ENCODE measurements at regions not wholly inside any gene's neighbourhood (a gene's known extent, or its start where the extent isn't known, plus 50 kb on each side); places are given as distances from the start of the nearest gene placed in this dataset.

DNA sequence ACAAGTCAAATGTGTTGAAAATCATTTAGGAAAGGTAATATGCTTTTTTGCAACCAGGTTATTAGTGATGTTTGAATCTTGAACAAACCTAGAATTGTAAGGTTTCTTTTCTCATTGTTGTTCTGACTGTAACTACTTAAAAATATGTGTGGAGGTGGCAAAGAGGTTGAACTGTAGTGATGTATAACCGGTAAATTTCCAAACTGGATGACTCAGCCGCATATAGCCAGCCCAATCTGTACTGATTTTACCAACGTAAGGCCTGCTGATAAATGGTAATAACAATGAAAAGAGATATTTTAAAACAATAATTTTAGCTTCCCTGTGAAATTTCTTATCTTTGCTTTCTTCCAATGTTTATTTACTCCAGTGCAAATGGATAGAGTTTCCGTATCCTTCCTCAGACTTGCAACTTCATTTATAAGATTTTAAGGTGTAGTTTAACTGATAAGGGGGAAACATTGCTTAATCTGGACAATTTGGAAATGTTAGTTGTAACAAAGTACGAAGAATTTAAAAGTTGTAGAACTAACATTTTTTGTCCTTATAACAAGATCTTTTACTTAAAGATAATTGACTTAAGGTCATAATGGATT lies 1170.4 kb upstream of the ZEB2 start:
- DNase-seq (ENCODE audit: low read depth, low spot score) = no peak
- no peak overlapping the region for H3K4me3 ChIP-seq (ENCODE audit: low read length)

DNA sequence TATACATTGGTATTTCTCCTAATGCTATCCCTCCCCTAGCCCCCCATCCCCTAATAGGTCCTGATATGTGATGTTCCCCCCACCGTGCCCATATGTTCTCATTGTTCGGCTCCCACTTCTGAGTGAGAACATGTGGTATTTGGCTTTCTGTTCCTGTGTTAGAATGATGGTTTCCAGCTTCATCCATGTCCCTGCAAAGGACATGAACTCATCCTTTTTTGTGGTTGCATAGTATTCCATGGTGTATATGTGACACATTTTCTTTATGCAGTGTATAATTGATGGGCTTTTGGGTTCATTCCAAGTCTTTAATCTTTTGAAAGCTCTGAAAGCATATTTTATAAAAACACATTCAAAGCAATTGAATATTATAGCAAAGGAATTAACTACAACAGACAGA lies 1169.4 kb upstream of the ZEB2 start:
- no peak for DNase-seq (ENCODE audit: low read depth, low spot score)
- H3K4me3 ChIP-seq (ENCODE audit: low read length) = no peak overlapping the region

DNA sequence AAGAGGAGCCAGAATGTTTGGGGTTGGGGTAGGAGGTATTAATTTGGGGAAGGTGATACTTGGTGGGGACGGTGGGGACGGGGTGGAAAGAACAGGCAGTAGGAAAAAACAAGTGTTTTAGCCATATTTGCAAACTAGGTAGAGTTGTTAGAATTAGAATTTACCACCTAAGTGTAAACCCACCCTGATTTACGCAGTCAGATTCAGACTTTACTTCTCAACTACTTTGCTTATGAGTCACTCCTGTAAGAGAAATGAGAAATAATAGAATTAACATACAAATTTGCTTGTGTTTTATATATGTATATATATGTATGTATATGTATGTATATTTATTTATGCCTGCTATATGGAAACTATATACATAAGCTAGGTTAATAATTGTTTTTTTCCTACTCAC lies 1168.2 kb upstream of the ZEB2 start:
- no peak for DNase-seq (ENCODE audit: low read depth, low spot score)
- no peak overlapping the region for H3K4me3 ChIP-seq (ENCODE audit: low read length)

DNA sequence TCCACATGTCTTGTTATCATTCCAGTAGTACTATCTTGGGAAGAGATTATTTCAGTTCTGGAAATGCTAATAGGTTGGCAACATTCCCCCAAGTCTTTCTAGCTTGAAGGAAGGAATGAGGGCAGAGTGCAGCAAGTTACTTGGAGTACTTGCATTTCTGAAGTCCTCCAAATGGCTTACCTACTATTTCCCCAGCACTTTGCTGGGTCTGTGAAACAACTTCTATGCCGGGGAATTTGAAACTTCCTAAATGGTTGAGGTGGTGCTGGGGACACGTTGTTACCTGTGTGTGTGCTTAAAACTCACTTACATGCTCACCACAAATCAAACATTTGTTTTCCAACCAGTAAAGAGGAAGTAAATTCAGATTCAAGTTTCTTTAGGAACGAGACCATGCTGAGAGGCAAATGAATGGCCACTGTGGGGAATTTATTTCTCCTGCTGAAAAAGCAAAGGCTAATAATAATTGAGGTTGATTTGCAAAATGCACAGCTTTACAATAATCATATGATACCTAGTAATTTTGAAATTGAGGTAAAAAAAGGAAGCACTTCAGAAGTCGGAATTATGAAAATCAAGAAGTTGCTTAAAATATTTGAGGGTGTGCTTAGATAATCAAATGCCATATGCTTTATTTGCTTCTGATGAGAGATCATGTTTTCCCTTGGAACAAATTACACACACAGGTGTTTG lies 1167.7 kb upstream of the ZEB2 start:
- no peak overlapping the region for H3K4me3 ChIP-seq (ENCODE audit: low read length)

DNA sequence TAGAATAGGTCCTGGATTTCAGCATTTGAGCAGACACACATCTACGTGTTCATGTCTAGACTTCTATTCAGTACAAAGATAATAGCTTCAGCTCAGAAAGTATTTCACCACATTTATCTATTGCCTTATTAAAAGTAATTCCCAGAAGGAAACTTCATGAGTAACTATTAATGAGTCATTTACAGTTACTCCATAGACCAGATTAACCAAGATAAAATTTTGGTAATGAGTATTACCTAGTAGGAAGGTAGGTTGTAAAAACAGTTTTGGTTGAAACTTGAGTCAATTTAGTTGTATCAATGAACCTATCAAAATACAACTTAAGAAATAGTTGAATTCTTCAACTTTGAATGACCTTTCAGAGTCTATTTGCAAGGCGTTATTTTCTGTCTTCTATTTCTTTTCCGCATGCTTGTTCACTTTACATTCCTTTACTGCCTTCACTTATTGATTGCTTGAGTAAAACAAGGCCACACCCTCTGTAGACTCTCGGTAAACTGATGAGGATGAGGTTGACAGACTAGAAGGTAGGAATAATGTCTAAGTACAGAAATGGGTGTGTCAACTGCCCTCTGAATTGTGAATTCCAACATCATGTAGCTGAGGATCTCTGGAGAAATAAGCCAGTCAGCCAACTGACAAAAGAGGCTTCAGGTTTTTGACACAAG lies 1165.6 kb upstream of the ZEB2 start:
- DNase-seq (ENCODE audit: low read depth, low spot score) = no peak
- no peak overlapping the region for H3K4me3 ChIP-seq (ENCODE audit: low read length)

More for the DNA sequence above, 1167.7 kb upstream of the ZEB2 start:
- DNase-seq (ENCODE audit: low read depth, low spot score) = no peak

DNA sequence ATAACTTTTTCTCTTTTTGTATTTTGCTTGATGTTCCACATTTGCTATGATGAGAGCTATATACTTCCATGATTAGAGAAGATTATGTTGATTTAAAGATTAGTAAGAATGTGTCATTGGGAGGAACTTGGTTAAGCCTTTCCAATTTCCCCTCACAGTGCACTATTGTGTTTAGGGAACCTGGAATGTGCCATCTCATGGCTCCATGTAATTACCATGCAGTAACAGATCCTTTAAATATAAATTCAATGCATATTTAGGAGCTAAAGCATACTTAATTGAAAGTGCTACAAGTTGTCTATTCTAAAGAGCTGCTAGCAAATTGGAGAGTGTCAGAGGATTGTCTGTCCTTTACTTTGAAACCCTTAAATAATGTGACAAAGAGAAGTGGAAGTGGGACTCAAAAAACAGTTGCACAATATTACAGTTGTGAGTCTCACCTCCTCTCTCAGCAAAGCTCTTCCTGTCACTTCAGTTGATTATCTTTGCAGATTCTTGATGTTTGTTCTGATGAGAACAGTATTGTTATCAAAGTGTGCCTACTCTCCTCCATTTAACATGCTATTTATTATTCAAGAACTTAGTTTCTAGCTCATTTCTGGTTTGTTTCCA lies 1162.7 kb upstream of the ZEB2 start:
- no peak for DNase-seq (ENCODE audit: low read depth, low spot score)
- no peak overlapping the region for H3K4me3 ChIP-seq (ENCODE audit: low read length)

DNA sequence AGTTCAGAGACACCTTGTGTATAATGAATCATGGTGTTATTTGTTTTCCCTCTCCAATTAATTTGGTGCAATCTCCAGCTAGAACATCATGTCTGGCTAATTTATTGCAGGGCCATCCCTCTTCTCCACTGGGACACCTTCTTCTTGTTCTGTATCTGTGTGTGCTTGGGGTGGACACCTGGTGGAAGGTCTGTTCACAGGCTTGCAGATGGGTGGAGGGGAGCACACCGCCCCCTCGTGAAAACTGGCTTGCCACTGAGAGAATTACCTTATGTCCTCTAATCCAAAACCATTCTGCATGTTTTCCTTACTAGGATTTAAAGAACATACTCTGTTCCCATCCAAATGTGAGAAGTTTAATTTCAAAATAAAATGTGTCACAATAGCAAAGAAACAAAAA lies 1160.4 kb upstream of the ZEB2 start:
- H3K4me3 ChIP-seq (ENCODE audit: low read length) = no peak overlapping the region
- no peak for DNase-seq (ENCODE audit: low read depth, low spot score)

DNA sequence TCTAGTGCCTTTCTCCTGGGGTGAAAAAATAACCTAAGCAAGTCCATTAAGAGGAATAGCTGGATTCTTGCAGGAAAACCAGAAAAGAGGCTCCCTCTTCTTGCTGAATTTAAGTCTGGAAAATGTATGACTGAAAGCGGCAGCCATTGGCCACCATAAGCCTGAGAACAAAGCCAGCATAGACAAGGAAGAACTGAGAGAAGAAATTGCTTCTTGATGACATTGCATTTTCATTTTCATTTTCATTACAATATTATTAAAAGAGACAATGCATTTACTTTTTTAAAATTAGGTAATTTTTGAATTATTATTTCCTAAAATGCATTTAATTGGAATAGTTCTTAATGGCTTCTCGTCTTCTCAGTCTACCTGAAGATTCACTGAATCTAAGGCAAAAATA lies 1157.5 kb upstream of the ZEB2 start:
- DNase-seq (ENCODE audit: low read depth, low spot score) = no peak
- no peak overlapping the region for H3K4me3 ChIP-seq (ENCODE audit: low read length)

DNA sequence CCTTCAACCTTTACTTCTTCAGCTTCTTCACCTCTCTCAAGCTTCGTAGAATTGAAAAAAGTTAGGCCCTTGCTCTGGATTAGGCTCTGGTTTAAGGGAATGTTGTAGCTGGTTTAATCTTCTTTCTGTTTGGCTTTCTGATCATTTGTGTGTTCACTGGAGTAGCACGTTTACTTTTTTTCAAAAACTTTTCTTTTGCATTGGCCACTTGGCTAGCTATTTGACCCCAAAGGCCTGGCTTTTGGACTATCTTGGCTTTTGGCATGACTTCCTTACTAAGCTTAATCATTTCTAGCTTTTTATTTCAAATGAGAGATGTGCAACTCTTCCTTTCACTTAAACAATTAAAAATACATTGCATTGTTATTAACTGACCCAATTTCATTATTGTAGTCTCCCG lies 1154.8 kb upstream of the ZEB2 start:
- no peak for DNase-seq (ENCODE audit: low read depth, low spot score)
- H3K4me3 ChIP-seq (ENCODE audit: low read length) = no peak overlapping the region

DNA sequence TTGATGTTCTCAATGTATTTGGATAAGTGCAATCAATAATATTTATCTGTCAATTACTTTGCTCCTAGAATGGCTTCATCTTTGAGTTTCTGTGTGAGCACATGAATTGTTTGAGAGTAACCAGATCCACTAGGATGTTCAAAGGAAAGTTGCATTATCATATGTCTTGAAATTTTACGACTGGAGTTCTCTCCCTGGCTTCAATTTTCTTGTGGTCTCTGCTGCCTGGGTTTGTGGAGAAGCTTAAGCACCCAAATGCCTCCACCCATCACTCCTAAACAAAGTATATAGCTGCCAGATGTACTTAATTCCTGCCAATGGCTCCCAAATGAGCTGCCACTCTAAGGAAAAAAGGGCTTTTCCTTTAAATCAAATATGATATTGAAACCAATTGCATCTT lies 1149.4 kb upstream of the ZEB2 start:
- H3K4me3 ChIP-seq (ENCODE audit: low read length) = no peak overlapping the region
- no peak for DNase-seq (ENCODE audit: low read depth, low spot score)

DNA sequence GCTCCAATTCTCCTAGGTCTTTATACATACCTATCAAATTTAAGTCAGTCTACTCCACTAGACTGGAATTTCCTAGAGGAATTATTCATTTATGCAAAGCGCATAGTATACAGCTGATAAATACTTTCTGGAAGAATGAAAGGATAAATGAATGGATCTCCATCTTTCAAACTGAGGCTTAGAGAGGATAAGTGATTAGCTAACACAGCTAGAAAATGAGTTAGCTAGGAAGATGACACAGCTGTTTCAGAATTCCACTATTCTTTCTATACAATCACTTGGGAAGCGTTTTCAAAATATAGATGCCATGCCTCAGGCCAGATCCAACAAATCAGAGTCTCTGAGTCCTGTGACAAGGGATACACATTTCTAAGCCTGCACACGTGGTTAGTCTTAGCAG lies 1146.6 kb upstream of the ZEB2 start:
- H3K4me3 ChIP-seq (ENCODE audit: low read length) = no peak overlapping the region

DNA sequence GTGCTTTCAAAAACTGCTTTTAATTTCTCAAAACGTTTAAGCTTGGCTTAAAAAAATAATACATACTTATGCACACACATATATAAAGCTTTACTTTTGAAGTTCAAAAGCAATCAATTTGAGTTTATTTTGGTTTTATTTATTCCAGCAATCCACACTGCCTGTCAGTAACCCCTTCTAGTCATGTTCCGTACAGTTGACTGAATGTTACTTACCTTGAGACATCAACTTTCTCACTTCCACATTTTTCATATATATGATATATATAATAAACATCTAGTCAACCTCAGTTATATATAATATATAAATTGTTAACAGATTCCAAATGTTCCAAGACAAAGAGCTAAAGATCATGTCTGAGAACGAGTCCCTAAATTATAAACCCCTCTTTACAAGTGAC lies 1137.3 kb upstream of the ZEB2 start:
- no peak overlapping the region for H3K4me3 ChIP-seq (ENCODE audit: low read length)
- no peak for DNase-seq (ENCODE audit: low read depth, low spot score)

More for the DNA sequence above, 1146.6 kb upstream of the ZEB2 start:
- DNase-seq (ENCODE audit: low read depth, low spot score) = no peak

DNA sequence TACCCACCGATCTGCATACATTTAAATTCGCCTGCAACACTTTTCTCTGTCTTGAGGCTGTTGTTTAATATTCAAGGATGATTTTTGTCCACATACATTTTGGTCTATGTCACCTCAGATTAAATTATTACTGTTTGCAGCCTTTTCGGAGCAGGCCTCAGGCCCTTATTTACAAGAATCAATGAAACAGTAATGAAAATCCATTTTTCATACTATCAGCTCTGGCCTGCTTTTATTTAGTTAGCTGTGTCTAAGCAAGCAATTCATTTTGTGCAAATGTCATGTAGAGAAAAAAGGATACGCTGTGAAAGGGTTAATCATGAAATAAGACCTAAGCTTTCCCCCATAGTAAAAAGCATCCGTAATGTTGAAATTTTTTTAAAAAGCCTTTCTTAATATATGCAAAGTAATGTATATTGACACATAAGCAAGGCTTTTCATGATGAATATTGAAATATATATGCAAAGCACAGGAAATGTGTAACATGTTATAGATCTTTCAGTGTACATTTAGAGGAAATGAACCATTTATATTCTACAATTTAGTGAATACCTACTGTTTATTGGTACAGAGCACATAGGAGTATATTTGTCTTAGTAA lies 1135.3 kb upstream of the ZEB2 start:
- no peak for DNase-seq (ENCODE audit: low read depth, low spot score)
- no peak overlapping the region for H3K4me3 ChIP-seq (ENCODE audit: low read length)

DNA sequence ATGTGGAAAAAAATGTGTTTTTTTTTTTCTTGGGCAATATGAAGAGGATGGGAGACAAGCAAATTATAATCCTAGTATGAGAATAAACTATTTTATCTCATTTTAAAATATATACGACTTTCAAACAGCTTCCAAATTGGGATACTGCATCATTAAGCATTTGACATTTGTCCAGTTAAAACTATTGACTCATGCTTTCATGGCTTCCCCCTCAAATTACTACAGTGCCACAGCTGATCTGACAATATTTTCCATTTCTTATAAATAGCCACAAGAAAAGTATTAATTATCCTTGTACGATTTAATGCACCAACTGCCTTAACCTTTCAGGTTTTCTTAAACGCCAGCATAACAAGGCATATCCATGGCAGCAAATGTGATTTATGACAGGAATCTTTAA lies 1134.8 kb upstream of the ZEB2 start:
- no peak overlapping the region for H3K4me3 ChIP-seq (ENCODE audit: low read length)
- no peak for DNase-seq (ENCODE audit: low read depth, low spot score)

DNA sequence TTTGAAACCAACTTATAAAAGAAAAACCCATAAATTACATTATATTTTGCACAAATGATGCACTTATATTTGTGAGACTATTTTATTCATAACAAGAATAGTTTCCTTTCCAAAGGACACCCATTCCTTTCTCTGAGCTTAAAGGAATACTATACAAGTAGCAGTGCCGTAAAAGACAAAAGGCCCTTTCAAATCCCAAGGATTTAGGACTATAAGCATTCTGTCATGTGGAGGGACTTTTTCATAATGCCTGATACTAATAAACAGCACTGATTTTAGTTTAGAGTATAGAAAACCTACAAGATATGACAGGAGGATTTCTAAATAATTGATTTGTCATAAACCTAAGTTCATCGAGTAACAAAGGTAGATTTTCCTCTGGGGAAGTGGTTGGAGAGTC lies 1134.2 kb upstream of the ZEB2 start:
- DNase-seq (ENCODE audit: low read depth, low spot score) = no peak

DNA sequence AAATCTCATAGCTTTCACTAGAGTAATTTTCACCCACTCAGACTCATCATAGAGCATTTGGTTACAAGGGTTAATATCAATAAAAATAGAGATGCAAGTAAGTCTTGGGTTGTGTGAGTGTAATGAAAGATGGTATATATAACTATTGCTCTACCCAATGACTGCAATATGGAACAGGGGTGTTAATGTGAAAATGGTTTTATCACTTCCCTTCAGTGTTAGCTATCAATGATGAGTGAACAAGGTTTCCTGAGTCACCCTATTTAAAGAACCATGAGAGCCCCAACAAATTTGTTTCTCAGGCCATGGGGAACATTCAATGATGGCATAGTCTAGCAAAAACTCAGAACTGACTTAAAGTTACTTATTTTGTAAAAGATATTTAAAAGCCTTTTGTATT lies 1133.6 kb upstream of the ZEB2 start:
- no peak for DNase-seq (ENCODE audit: low read depth, low spot score)
- H3K4me3 ChIP-seq (ENCODE audit: low read length) = no peak overlapping the region

More for the DNA sequence above, 1134.2 kb upstream of the ZEB2 start:
- no peak overlapping the region for H3K4me3 ChIP-seq (ENCODE audit: low read length)

DNA sequence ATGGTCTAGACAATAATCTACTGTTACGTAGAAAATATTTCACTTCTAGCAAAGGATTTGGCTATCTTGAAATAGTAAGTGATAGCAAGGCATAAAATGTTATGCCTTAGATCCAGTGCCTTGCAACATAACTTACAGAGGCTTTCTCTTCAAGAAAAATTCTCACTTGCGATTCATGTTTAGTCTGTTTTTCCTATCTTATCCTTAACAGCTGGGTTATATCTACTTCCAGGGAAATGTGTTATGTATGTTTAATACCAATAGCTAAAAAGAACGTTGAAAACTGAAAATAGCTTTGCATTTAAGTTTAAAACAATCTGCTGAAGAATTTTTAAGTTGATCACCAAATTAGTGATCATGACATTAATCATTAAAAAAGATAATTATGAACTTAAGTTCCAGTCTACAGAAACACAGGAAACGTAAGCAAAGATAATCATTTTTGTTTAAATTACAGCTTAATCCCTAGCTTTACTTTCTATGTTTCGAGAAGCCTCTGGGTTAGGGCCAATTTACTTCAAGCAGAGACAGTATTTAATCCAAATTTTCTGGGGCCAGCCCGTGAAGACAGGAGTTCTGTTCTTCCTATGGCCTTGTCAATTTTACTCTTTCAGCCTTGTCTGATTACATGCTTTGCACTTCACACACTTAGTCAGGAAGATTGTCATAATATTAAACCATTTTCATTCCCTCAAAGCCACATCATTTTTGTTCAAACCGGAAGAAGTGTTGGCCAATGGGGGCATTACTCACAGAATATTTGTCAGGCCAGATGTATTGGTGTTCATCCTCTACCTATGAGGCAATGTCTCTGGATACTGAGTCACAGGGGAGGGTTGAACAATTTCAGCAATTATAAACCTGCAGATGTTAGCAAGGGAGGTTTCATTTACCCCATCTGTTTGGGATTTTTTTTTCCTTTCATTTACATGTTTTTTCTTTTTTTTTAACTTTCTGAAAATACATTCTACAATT lies 1132.9 kb upstream of the ZEB2 start:
- no peak for DNase-seq (ENCODE audit: low read depth, low spot score)
- H3K4me3 ChIP-seq (ENCODE audit: low read length) = no peak overlapping the region

DNA sequence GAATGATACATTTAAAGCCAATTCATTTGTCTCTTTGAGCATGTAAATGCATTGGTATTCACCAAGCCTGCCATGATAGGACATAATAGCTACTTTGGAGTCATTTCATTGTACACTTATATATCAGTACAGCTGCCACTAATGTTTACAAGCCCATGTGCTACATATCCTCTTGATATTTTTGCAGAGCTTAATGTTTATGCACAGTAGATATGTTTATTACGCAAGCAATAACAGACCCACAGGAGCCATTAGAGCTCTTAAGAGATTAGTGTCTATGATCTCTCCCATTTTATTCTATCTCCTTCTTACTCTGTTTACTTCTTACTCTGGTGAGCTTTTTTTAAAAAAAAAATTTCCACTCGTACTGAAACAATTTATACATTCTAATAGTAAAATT lies 1132.1 kb upstream of the ZEB2 start:
- DNase-seq (ENCODE audit: low read depth, low spot score) = no peak

DNA sequence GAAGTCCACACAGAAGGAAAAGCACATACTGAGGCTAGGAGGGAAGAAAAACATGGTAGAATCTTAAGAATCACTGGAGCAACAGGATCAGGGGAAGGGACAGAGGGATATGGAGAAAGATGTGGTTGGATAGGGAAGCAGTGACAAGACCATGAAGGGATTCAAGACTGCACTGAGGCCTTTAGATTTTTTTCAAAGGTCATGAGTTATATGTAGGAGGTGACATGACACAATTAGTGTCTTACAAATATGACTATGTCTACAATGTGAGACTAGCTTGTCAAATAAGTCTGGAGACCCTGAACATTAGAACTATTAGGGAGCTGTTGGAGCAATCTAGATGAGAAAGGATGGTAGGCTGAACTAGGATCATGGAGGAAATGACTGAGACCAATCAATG lies 1130.3 kb upstream of the ZEB2 start:
- H3K4me3 ChIP-seq (ENCODE audit: low read length) = no peak overlapping the region
- no peak for DNase-seq (ENCODE audit: low read depth, low spot score)

More for the DNA sequence above, 1132.1 kb upstream of the ZEB2 start:
- H3K4me3 ChIP-seq (ENCODE audit: low read length) = no peak overlapping the region

Data from Jurkat, Clone E6-1 (cell line).